HCT116 (cell line): ENCODE measurements at regions not wholly inside any gene's neighbourhood (a gene's known extent, or its start where the extent isn't known, plus 50 kb on each side); places are given as distances from the start of the nearest gene placed in this dataset.

ENCODE experiments used
- ATAC-seq: fragments of 200-7000 bp; cut with Tn5 transposase; 2 replicates; pipeline ENCODE4 v1.9.1; 2020; ENCODE audit warnings: mild to moderate bottlenecking, moderate library complexity
- BruUV-seq: library from RNA; stranded (reverse); fragments of 400-500 nt; replicated peaks from 2 replicates; lab custom pipeline; 2021; lab: Mats Ljungman, UMichigan
- CTCF ChIA-PET: fragments of 300-600 bp; sonication (Branson Sonifier 250); formaldehyde crosslinking; loops from one replicate; lab custom pipeline; 2021; ENCODE audit warnings: antibody characterized with exemption; lab: Charles Lee
- POLR2A ChIA-PET: fragments of 300-600, 350-600 bp; sonication (Branson Sonifier 250); formaldehyde crosslinking; loops from one replicate; lab custom pipeline; 2021; ENCODE audit warnings: antibody characterized with exemption; lab: Charles Lee
- RAD21 ChIA-PET, 2 experiments: fragments of 300-600 bp; sonication (Branson Sonifier 250); formaldehyde crosslinking; loops; one replicate each; lab custom pipeline; 2023; ENCODE audit warnings: low total read pairs in 2 of 2; ENCODE audit not compliant: uncharacterized antibody in 2 of 2, unreplicated experiment in 2 of 2, low non-redundant PET in 1 of 2; lab: Charles Lee
- DNase-seq: peaks from one replicate; pipeline ENCODE4 v3.0.0-alpha.2; 2010; ENCODE audit warnings: low read depth, low spot score
- H2AFZ ChIP-seq: fragments of 200-600 bp; shearing (Covaris generic), sonication (generic); 2 replicates; pipeline ENCODE4 v1.6.1; 2017; ENCODE audit warnings: low read depth, mixed run types, mixed read lengths, antibody characterized with exemption, low read length; ENCODE audit not compliant: poor library complexity, severe bottlenecking
- H3K27ac ChIP-seq: 2 replicates; pipeline ENCODE4 v1.5.1; 2012; ENCODE audit warnings: low read depth, low read length
- H3K27me3 ChIP-seq: fragments of 200-600 bp; sonication (generic); 2 replicates; pipeline ENCODE4 v1.6.1; 2016; ENCODE audit warnings: mixed run types, low read length, mixed read lengths; ENCODE audit not compliant: insufficient read depth
- H3K36me3 ChIP-seq, 2 experiments: fragments of 200-500 bp in 1 of 2; fragments of 200-600 bp in 1 of 2; sonication (Bioruptor generic) in 1 of 2; sonication (generic) in 1 of 2; 2 replicates each; pipeline versions ENCODE4 v1.5.1 to v1.6.1; 2014 to 2016; ENCODE audit warnings: low read length in 2 of 2, inconsistent platforms in 1 of 2, mixed read lengths in 1 of 2, mixed run types in 1 of 2; ENCODE audit not compliant: insufficient read depth in 2 of 2, control insufficient read depth in 1 of 2
- H3K4me1 ChIP-seq, 2 experiments: fragments of 200-600 bp in 1 of 2; sonication (generic) in 1 of 2; 2 replicates each; pipeline versions ENCODE4 v1.5.1 to v1.6.1; 2012 to 2017; ENCODE audit warnings: low read length in 2 of 2, inconsistent platforms in 1 of 2, mild to moderate bottlenecking in 1 of 2, mixed read lengths in 1 of 2, mixed run types in 1 of 2, moderate library complexity in 1 of 2; ENCODE audit not compliant: insufficient read depth in 2 of 2, control insufficient read depth in 1 of 2
- H3K4me2 ChIP-seq: fragments of 200-600 bp; sonication (generic); 2 replicates; pipeline ENCODE4 v1.6.1; 2017; ENCODE audit warnings: mixed run types, low read length, mixed read lengths
- H3K4me3 ChIP-seq, 2 experiments: fragments of 200-600 bp in 1 of 2; sonication (generic) in 1 of 2; replicated peaks in 1 of 2; 2 replicates each; pipeline ENCODE4 v1.5.1; 2011 to 2016; ENCODE audit warnings: low read length in 2 of 2, control low read depth in 1 of 2, low read depth in 1 of 2, mild to moderate bottlenecking in 1 of 2, mixed read lengths in 1 of 2, mixed run types in 1 of 2
- H3K79me2 ChIP-seq: fragments of 200-600 bp; sonication (generic); 2 replicates; pipeline ENCODE4 v1.6.1; 2017; ENCODE audit warnings: mild to moderate bottlenecking, mixed run types, low read length, moderate library complexity, mixed read lengths; ENCODE audit not compliant: insufficient read depth
- H3K9ac ChIP-seq: fragments of 200-600 bp; sonication (generic); 2 replicates; pipeline ENCODE4 v1.6.1; 2016; ENCODE audit warnings: low read length, mixed read lengths
- H3K9me2 ChIP-seq: fragments of 200-600 bp; sonication (generic), shearing (Covaris generic); 2 replicates; pipeline ENCODE4 v1.6.1; 2017; ENCODE audit warnings: mixed run types, mild to moderate bottlenecking, moderate library complexity; ENCODE audit not compliant: insufficient read depth
- H3K9me3 ChIP-seq, 2 experiments: fragments of 200-500 bp in 1 of 2; fragments of 200-600 bp in 1 of 2; sonication (Bioruptor generic) in 1 of 2; sonication (generic) in 1 of 2; 2 replicates each; pipeline ENCODE4 v1.6.1; 2014 to 2017; ENCODE audit warnings: low read length in 2 of 2, mixed read lengths in 2 of 2, inconsistent platforms in 1 of 2, low read depth in 1 of 2, mild to moderate bottlenecking in 1 of 2, mixed run types in 1 of 2, moderate library complexity in 1 of 2; ENCODE audit not compliant: control insufficient read depth in 1 of 2, insufficient read depth in 1 of 2
- H4K20me1 ChIP-seq: fragments of 200-600 bp; sonication (generic), shearing (Covaris generic); 2 replicates; pipeline ENCODE4 v1.6.1; 2017; ENCODE audit warnings: mixed run types, mild to moderate bottlenecking, moderate library complexity; ENCODE audit not compliant: insufficient read depth
- CBX3 ChIP-seq: IDR thresholded peaks from 2 replicates; pipeline ENCODE4 v1.6.1; 2012; ENCODE audit warnings: low read depth
- CEBPB ChIP-seq: IDR thresholded peaks from 2 replicates; pipeline ENCODE4 v1.6.1; 2012; ENCODE audit warnings: low read depth
- EGR1 ChIP-seq: IDR thresholded peaks from 2 replicates; pipeline ENCODE4 v1.6.1; 2012; ENCODE audit warnings: low read depth
- ELF1 ChIP-seq: IDR thresholded peaks from 2 replicates; pipeline ENCODE4 v1.6.1; 2012; ENCODE audit warnings: low read depth, borderline replicate concordance
- EZH2phosphoT487 ChIP-seq: fragments of 200-600 bp; IDR thresholded peaks from 2 replicates; pipeline ENCODE4 v1.6.1; 2018; ENCODE audit warnings: antibody characterized with exemption, borderline replicate concordance
- FOSL1 ChIP-seq: IDR thresholded peaks from 2 replicates; pipeline ENCODE4 v1.6.1; 2012; ENCODE audit warnings: low read depth
- JUND ChIP-seq: IDR thresholded peaks from 2 replicates; pipeline ENCODE4 v1.6.1; 2012
- MAX ChIP-seq: IDR thresholded peaks from 2 replicates; pipeline ENCODE4 v1.6.1; 2012
- POLR2A ChIP-seq: IDR thresholded peaks from 2 replicates; pipeline ENCODE4 v1.7.0; 2011; ENCODE audit warnings: borderline replicate concordance; ENCODE audit not compliant: insufficient read depth, insufficient read length; ENCODE audit errors: extremely low read depth
- POLR2AphosphoS5 ChIP-seq: IDR thresholded peaks from 2 replicates; pipeline ENCODE4 v1.6.1; 2011; ENCODE audit warnings: mild to moderate bottlenecking, low read depth, low read length, moderate library complexity
- RAD21 ChIP-seq: IDR thresholded peaks from 2 replicates; pipeline ENCODE4 v1.6.1; 2012; ENCODE audit warnings: low read depth, mild to moderate bottlenecking
- SIN3A ChIP-seq: IDR thresholded peaks from 2 replicates; pipeline ENCODE4 v1.6.1; 2012; ENCODE audit warnings: low read depth
- SP1 ChIP-seq: IDR thresholded peaks from 2 replicates; pipeline ENCODE4 v1.6.1; 2012; ENCODE audit warnings: low read depth
- YY1 ChIP-seq: IDR thresholded peaks from 2 replicates; pipeline ENCODE4 v1.6.1; 2011; ENCODE audit warnings: low read length, low read depth, moderate library complexity, mild to moderate bottlenecking; ENCODE audit not compliant: insufficient replicate concordance; ENCODE audit errors: extremely low read depth
- intact Hi-C: fragments of 100-400 bp; cut with micrococcal nuclease; formaldehyde crosslinking; loops from 2 replicates; pipeline ENCODE4 v1.10.0; 2022
- TF ChIP-seq, protein P1 (sequence below), 3 experiments: fragments of 200-600 bp in 1 of 3; sonication (generic) in 1 of 3; IDR thresholded peaks in 2 of 3; conservative IDR thresholded peaks in 1 of 3; 2 replicates each; pipeline ENCODE4 v1.5.1; 2012 to 2017; ENCODE audit warnings: low read depth in 2 of 3, low read length in 2 of 3, antibody characterized with exemption in 1 of 3, borderline replicate concordance in 1 of 3, control low read depth in 1 of 3, mild to moderate bottlenecking in 1 of 3, mixed read lengths in 1 of 3, mixed run types in 1 of 3, moderate library complexity in 1 of 3; ENCODE audit not compliant: insufficient read depth in 1 of 3
- TF ChIP-seq, protein P2 (sequence below): IDR thresholded peaks from 2 replicates; pipeline ENCODE4 v1.6.1; 2012; ENCODE audit warnings: low read depth
- TF ChIP-seq, protein P3 (sequence below): IDR thresholded peaks from 2 replicates; pipeline ENCODE4 v1.6.1; 2011; ENCODE audit warnings: mild to moderate bottlenecking, low read length, moderate library complexity; ENCODE audit not compliant: insufficient replicate concordance; ENCODE audit errors: extremely low read depth

DNA sequence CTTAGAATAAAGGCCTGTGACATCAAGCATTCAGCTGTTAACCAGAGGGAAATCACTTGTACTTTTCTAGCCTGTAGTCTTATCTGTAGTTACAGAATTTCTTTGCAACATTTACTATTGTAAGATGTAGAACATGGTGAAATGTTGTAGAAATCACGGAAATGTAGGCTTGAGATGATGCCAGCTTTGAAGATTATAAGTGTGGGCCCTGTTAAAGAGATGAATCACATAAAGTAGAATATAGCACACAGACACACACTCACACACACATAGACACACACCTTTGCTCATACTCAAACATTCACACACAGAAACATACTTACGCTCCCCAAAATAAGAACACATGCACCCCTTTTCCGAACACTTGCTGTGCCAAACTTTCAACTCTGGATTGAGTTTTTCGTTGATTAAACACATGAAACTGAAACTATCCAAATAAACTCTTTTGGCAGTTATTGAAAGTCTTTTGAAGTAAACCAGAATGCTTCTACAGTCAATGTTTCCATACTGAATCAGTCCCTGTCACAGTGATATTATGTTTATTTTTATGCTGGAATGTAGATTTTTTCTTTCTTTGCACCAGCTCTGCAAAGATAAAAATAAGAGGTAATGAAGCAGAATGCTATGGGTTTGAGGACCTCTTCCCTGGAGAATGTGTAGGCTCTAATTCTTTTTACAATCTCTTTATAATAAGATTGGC is 230.3 kb upstream of the MEOX2 start:
- POLR2A ChIA-PET, result no interaction called here
- CTCF ChIA-PET, result no interaction called here
- DNase-seq, result no peak
- Histone ChIP-seq H3K27me3 (no peaks in the 10 kb centered on the region), H3K4me3 (no peak overlapping the region), H3K36me3 (no peaks in the 10 kb centered on the region), H3K9ac (no peak overlapping the region), H3K79me2 (no peaks in the 10 kb centered on the region), H3K27ac (no peak overlapping the region), H4K20me1 (no peaks in the 10 kb centered on the region), H3K9me2 (no peaks in the 10 kb centered on the region), H3K4me1 (no peaks in the 10 kb centered on the region), H2AFZ (no peak overlapping the region), H3K4me2 (no peak overlapping the region), H3K9me3 (no peaks in the 10 kb centered on the region)
- BruUV-seq, result no TSS peak
- RAD21 ChIA-PET, result no interaction called here
- TF ChIP-seq RAD21 (no peak), JUND (no peak), POLR2AphosphoS5 (no peak), EZH2phosphoT487 (no peak), YY1 (no peak), CEBPB (no peak), POLR2A (no peak), MAX (no peak), SIN3A (no peak), ELF1 (no peak), EGR1 (no peak), SP1 (no peak), CBX3 (no peak), FOSL1 (no peak)
- TF ChIP-seq, protein P1, sequence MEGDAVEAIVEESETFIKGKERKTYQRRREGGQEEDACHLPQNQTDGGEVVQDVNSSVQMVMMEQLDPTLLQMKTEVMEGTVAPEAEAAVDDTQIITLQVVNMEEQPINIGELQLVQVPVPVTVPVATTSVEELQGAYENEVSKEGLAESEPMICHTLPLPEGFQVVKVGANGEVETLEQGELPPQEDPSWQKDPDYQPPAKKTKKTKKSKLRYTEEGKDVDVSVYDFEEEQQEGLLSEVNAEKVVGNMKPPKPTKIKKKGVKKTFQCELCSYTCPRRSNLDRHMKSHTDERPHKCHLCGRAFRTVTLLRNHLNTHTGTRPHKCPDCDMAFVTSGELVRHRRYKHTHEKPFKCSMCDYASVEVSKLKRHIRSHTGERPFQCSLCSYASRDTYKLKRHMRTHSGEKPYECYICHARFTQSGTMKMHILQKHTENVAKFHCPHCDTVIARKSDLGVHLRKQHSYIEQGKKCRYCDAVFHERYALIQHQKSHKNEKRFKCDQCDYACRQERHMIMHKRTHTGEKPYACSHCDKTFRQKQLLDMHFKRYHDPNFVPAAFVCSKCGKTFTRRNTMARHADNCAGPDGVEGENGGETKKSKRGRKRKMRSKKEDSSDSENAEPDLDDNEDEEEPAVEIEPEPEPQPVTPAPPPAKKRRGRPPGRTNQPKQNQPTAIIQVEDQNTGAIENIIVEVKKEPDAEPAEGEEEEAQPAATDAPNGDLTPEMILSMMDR (IDR thresholded peaks at IDR 0.05 in 2 of 3, conservative IDR thresholded peaks at IDR 0.05 in 1 of 3; ENCODE audit: borderline replicate concordance in 1 of 3, insufficient read depth in 1 of 3, low read depth in 2 of 3, low read length in 2 of 3), result no peak
- TF ChIP-seq, protein P2, sequence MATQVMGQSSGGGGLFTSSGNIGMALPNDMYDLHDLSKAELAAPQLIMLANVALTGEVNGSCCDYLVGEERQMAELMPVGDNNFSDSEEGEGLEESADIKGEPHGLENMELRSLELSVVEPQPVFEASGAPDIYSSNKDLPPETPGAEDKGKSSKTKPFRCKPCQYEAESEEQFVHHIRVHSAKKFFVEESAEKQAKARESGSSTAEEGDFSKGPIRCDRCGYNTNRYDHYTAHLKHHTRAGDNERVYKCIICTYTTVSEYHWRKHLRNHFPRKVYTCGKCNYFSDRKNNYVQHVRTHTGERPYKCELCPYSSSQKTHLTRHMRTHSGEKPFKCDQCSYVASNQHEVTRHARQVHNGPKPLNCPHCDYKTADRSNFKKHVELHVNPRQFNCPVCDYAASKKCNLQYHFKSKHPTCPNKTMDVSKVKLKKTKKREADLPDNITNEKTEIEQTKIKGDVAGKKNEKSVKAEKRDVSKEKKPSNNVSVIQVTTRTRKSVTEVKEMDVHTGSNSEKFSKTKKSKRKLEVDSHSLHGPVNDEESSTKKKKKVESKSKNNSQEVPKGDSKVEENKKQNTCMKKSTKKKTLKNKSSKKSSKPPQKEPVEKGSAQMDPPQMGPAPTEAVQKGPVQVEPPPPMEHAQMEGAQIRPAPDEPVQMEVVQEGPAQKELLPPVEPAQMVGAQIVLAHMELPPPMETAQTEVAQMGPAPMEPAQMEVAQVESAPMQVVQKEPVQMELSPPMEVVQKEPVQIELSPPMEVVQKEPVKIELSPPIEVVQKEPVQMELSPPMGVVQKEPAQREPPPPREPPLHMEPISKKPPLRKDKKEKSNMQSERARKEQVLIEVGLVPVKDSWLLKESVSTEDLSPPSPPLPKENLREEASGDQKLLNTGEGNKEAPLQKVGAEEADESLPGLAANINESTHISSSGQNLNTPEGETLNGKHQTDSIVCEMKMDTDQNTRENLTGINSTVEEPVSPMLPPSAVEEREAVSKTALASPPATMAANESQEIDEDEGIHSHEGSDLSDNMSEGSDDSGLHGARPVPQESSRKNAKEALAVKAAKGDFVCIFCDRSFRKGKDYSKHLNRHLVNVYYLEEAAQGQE, result no peak
- TF ChIP-seq, protein P3, sequence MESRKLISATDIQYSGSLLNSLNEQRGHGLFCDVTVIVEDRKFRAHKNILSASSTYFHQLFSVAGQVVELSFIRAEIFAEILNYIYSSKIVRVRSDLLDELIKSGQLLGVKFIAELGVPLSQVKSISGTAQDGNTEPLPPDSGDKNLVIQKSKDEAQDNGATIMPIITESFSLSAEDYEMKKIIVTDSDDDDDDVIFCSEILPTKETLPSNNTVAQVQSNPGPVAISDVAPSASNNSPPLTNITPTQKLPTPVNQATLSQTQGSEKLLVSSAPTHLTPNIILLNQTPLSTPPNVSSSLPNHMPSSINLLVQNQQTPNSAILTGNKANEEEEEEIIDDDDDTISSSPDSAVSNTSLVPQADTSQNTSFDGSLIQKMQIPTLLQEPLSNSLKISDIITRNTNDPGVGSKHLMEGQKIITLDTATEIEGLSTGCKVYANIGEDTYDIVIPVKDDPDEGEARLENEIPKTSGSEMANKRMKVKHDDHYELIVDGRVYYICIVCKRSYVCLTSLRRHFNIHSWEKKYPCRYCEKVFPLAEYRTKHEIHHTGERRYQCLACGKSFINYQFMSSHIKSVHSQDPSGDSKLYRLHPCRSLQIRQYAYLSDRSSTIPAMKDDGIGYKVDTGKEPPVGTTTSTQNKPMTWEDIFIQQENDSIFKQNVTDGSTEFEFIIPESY, result no peak
- intact Hi-C loops, result no loop called here
- no peak for ATAC-seq
